Endodermal cell (in vitro differentiated cells): ENCODE measurements at regions not wholly inside any gene's neighbourhood (a gene's known extent, or its start where the extent isn't known, plus 50 kb on each side); places are given as distances from the start of the nearest gene placed in this dataset.

Experiments used
- DNase-seq: peaks from one replicate; pipeline ENCODE4 v3.0.0-alpha.2; 2017
- H3K27ac ChIP-seq: 2 replicates; pipeline ENCODE4 v1.5.1; 2013; ENCODE audit warnings: mild to moderate bottlenecking, low read depth, low read length, moderate library complexity
- H3K27me3 ChIP-seq: 2 replicates; pipeline ENCODE4 v1.6.1; 2013; ENCODE audit warnings: mild to moderate bottlenecking, low read length, moderate library complexity; ENCODE audit not compliant: insufficient read depth, control insufficient read depth, poor library complexity, severe bottlenecking
- H3K36me3 ChIP-seq: 2 replicates; pipeline ENCODE4 v1.7.0; 2013; ENCODE audit warnings: mild to moderate bottlenecking, low read length, moderate library complexity; ENCODE audit not compliant: control insufficient read depth, insufficient read depth
- H3K4me1 ChIP-seq: one replicate; pipeline ENCODE4 v1.7.0; 2013; ENCODE audit warnings: low read length; ENCODE audit not compliant: control insufficient read depth, insufficient read depth
- H3K4me3 ChIP-seq: 2 replicates; pipeline ENCODE4 v1.5.1; 2013; ENCODE audit warnings: mild to moderate bottlenecking, low read length, moderate library complexity
- H3K9ac ChIP-seq: 2 replicates; pipeline ENCODE4 v1.6.1; 2013; ENCODE audit warnings: mild to moderate bottlenecking, low read length, moderate library complexity; ENCODE audit not compliant: poor library complexity, severe bottlenecking; ENCODE audit errors: extremely low read depth
- H3K9me3 ChIP-seq: 2 replicates; pipeline ENCODE4 v1.6.1; 2013; ENCODE audit warnings: mild to moderate bottlenecking, low read length, moderate library complexity; ENCODE audit not compliant: control insufficient read depth
- H3K27ac Mint-ChIP-seq: 2 replicates; pipeline ENCODE4 v1.8.0; 2020; ENCODE audit warnings: mixed read lengths
- H3K27me3 Mint-ChIP-seq: 2 replicates; pipeline ENCODE4 v1.8.0; 2021; ENCODE audit warnings: mild to moderate bottlenecking, mixed read lengths; ENCODE audit not compliant: insufficient read depth
- H3K36me3 Mint-ChIP-seq: 2 replicates; pipeline ENCODE4 v1.8.0; 2020; ENCODE audit warnings: low read depth, mixed read lengths
- H3K4me1 Mint-ChIP-seq: 2 replicates; pipeline ENCODE4 v1.8.0; 2020; ENCODE audit warnings: mixed read lengths
- H3K4me3 Mint-ChIP-seq: 2 replicates; pipeline ENCODE4 v1.8.0; 2020; ENCODE audit warnings: mild to moderate bottlenecking, moderate library complexity, mixed read lengths
- H3K9me3 Mint-ChIP-seq: 2 replicates; pipeline ENCODE4 v1.8.0; 2020; ENCODE audit warnings: mild to moderate bottlenecking, mixed read lengths
- WGBS, 2 experiments: methylation state at CpG; one replicate each; pipeline versions ENCODE4 v1.1.5 to v1.1.7; 2013; ENCODE audit warnings: missing lambda C conversion rate in 2 of 2, mixed read lengths in 1 of 2; ENCODE audit not compliant: insufficient coverage in 1 of 2, insufficient read length in 1 of 2; 5-methylcytosine and 5-hydroxymethylcytosine counted together
- TF ChIP-seq, protein P1 (sequence below): fragments of 200-600 bp; sonication (generic); conservative IDR thresholded peaks from 2 replicates; pipeline ENCODE4 v1.5.0; 2021; ENCODE audit warnings: antibody characterized with exemption, mild to moderate bottlenecking

DNA sequence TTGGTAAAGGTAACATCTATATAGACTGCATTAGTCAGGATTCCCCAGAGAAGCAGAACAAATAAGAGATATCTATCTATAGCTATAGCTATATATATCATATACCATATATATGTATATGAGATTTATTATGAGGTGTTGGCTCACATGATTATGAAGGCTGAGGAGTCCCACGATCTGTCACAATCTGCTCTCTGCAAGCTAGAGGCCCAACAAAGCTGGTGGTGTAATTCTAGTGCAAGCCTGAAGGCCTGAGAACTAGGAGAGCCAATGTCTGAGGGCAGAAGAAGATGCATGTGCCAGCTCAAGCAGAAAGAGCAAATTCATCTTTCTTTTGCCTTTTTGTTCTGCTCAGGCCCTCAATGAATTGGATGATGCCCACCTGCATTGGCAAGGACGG is 102.2 kb upstream of the PLPPR1 start:
- no peak overlapping the region for H3K27ac ChIP-seq

DNA sequence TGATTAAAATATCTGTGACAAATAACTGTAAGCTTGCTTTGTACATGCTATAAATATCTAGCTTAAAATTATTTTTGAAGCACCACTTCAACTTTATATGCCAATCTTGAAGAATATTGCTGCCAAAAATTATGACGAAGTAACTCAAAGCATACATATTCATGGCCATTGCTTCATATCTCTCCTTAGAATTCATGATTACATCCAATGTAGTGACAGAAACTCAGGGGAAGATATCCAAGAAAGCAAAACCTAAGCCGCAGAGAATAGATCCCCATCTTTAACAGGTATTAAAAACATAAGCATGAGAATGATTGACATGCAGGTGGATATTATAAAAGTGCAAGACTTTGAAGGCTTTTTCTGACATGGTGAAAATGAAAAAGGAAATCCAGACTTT is 100.8 kb upstream of the PLPPR1 start:
- TF ChIP-seq, protein P1, sequence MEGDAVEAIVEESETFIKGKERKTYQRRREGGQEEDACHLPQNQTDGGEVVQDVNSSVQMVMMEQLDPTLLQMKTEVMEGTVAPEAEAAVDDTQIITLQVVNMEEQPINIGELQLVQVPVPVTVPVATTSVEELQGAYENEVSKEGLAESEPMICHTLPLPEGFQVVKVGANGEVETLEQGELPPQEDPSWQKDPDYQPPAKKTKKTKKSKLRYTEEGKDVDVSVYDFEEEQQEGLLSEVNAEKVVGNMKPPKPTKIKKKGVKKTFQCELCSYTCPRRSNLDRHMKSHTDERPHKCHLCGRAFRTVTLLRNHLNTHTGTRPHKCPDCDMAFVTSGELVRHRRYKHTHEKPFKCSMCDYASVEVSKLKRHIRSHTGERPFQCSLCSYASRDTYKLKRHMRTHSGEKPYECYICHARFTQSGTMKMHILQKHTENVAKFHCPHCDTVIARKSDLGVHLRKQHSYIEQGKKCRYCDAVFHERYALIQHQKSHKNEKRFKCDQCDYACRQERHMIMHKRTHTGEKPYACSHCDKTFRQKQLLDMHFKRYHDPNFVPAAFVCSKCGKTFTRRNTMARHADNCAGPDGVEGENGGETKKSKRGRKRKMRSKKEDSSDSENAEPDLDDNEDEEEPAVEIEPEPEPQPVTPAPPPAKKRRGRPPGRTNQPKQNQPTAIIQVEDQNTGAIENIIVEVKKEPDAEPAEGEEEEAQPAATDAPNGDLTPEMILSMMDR, result no peak
- Histone ChIP-seq H3K9ac (no peak overlapping the region), H3K27ac (no peak overlapping the region), H3K9me3 (no peaks in the 10 kb centered on the region), H3K27me3 (no peaks in the 10 kb centered on the region), H3K36me3 (no peaks in the 10 kb centered on the region), H3K4me3 (no peak overlapping the region), H3K4me1 (no peaks in the 10 kb centered on the region)
- no peaks in the 10 kb centered on the region for H3K36me3 Mint-ChIP-seq
- WGBS, 2 experiments, result 96 to 100% methylated on average over 1 to 2 of the region's 2 CpGs
- H3K4me3 Mint-ChIP-seq, result no peak overlapping the region
- no peak for DNase-seq
- no peaks in the 10 kb centered on the region for H3K4me1 Mint-ChIP-seq
- H3K9me3 Mint-ChIP-seq, result no peaks in the 10 kb centered on the region
- no peak overlapping the region for H3K27ac Mint-ChIP-seq
- no peaks in the 10 kb centered on the region for H3K27me3 Mint-ChIP-seq

More for the DNA sequence above, 102.2 kb upstream of the PLPPR1 start:
- Mint-ChIP-seq H3K36me3 (no peaks in the 10 kb centered on the region), H3K4me1 (no peaks in the 10 kb centered on the region), H3K27me3 (no peaks in the 10 kb centered on the region), H3K9me3 (no peaks in the 10 kb centered on the region), H3K27ac (no peak overlapping the region), H3K4me3 (no peak overlapping the region)
- H3K4me3 ChIP-seq, result no peak overlapping the region
- 89 to 100% methylated on average over 2 of the region's 2 CpGs for WGBS, 2 experiments
- H3K36me3 ChIP-seq, result no peaks in the 10 kb centered on the region
- H3K27me3 ChIP-seq, result no peaks in the 10 kb centered on the region
- no peaks in the 10 kb centered on the region for H3K4me1 ChIP-seq
- TF ChIP-seq, protein P1, result no peak
- H3K9me3 ChIP-seq, result no peaks in the 10 kb centered on the region
- no peak overlapping the region for H3K9ac ChIP-seq
- DNase-seq, result no peak

DNA sequence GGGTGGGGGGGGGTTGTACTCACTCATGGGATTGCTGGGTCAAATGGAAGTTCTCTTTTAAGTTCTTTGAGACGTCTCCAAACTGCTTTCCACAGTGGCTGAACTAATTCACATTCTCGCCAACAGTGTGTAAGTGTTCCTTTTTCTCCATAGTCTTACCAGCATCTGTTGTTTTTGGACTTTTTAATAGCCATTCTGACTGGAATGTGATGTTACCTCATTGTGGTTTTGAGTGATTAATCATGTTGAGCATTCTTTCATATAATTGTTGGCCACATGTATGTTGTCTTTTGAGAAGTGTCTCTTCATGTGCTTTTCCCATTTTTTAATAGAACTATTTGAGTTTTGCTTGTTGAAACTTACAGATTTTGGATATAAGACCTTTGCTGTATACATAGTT is 94.9 kb upstream of the PLPPR1 start:
- Mint-ChIP-seq H3K27me3 (no peaks in the 10 kb centered on the region), H3K27ac (no peak overlapping the region), H3K9me3 (no peaks in the 10 kb centered on the region), H3K4me3 (no peak overlapping the region), H3K4me1 (no peaks in the 10 kb centered on the region), H3K36me3 (no peaks in the 10 kb centered on the region)
- no peak for DNase-seq
- Histone ChIP-seq H3K4me1 (no peaks in the 10 kb centered on the region), H3K4me3 (no peak overlapping the region), H3K27ac (no peak overlapping the region), H3K9ac (no peak overlapping the region), H3K9me3 (no peaks in the 10 kb centered on the region), H3K27me3 (no peaks in the 10 kb centered on the region), H3K36me3 (no peaks in the 10 kb centered on the region)
- WGBS, 2 experiments, result 92 to 94% methylated on average over 2 of the region's 2 CpGs
- TF ChIP-seq, protein P1, result no peak
